NCI-H82 (cell line): ENCODE measurements at regions not wholly inside any gene's neighbourhood (a gene's known extent, or its start where the extent isn't known, plus 50 kb on each side); places are given as distances from the start of the nearest gene placed in this dataset.
"Not testable (repeated sequence)": the region's sequence is repeated elsewhere in the genome, so short reads cannot be mapped to it uniquely, and the experiment has no call there.

ENCODE experiments used
- DNase-seq: peaks from one replicate; lab custom pipeline; 2025; lab: John Stamatoyannopoulos, UW

DNA sequence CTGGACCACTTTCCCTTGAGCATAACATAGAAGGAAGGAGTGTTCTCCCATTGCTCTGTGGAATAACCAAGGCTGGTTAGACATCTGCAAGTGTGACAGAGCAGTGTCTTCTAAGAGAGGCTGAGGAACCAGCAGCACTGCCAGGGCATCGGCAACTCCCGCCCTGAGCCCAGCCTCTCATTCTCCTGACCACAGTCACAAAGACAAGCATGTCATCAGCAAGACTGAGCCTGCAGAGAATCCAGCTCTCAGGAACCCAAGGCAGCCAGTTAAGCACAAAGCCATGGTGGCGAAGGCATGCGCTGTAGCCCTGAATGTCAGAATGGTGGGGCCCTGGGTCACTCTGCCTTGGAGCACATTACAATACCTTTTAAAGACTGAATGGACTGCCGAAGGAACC is 253.9 kb downstream of the AGTPBP1 start:
- no peak for DNase-seq

DNA sequence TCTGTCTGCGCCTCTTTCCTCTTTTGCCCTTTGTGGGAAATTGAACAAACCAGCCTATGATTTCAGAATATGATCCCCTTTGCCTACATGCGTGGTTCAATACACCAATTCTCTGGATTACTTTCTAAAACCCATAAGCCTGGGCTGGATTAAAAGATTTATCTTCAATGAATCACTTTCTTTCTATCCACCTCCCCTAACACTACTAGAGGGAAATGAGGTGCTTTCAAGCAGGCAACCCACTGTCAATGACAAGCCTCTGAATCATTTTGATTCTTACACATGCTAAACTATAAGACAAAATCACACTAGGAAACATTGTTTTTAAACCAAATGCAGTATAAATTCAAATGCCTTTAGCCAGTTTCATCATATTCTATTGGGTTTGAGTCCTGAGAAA is 257.5 kb downstream of the AGTPBP1 start:
- DNase-seq: peak; percentile 65

DNA sequence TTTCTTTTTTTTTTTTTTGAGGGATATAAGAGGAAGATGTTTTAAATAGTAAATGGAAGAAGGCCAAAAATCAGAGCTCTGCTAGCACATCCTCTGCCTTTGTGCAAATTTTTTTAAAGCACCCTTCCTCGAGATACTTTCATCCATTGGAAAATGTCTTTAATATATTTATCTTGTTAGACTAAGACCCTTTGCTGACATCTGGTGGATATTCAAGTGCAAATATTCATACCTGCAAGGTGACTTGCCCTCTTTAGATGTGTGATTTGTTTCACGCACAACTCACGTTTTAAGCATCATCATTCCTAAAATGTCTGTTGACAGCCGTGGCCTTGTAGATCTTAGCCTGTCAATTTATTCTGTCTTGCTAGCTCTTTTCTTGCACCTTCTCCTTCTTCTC is 258.5 kb downstream of the AGTPBP1 start:
- DNase-seq: peak; percentile 5

DNA sequence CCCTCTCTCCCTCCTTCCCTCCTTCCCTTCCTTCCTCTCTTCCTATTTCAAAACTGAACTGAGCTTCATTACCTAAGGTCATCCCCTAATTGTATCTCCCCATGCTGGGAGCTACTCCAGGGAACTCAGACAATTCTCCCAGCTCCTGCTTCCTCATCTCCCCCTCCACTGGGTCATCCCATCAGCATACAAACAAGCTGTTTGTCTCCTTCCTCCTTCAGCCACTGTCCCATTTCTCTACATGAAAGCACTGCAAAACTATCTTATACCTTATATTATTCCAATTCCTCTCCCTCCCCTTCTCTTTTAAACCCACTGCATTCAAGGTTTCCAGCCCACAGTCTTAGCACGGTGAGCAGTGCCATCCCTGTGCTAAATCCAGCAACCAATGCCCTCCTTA is 262.4 kb downstream of the AGTPBP1 start:
- no peak for DNase-seq

DNA sequence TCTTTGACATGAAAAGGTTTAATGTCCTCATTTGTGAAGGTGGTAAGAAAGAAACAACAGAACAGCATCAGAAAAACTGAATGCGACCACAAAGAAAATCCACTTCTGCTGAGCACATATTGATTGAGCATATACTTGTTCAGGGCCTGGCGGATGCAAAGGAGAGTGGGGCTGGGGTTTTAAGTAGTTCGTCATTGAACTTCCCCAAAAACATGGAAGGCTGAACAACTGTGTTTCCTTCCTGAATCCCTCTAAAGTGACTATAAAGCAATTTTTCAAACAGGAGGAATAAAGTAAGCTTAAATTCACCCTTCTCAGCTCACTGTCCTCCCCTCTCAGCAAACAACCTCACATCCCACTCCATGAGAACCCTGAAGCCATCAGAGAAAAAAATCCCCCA is 262.9 kb downstream of the AGTPBP1 start:
- DNase-seq: no peak

DNA sequence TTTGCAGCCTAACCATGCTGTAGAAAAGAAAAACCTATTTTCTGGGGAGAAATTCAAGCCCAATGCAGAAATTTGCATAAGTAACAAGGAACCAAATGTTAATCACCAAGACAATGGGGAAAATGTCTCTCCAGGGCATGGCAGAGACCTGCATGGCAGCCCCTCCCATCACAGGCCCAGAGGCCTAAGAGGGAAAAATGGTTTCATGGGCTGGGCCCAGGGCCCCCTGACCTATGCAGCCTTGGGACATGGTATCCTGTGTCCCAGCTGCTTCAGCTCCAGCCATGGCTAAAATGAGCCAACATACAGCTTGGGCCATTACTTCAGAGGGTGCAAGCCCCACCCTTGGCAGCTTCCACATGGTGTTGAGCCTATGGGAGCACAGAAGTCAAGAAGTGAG is 266.9 kb downstream of the AGTPBP1 start:
- DNase-seq: not testable (repeated sequence)

DNA sequence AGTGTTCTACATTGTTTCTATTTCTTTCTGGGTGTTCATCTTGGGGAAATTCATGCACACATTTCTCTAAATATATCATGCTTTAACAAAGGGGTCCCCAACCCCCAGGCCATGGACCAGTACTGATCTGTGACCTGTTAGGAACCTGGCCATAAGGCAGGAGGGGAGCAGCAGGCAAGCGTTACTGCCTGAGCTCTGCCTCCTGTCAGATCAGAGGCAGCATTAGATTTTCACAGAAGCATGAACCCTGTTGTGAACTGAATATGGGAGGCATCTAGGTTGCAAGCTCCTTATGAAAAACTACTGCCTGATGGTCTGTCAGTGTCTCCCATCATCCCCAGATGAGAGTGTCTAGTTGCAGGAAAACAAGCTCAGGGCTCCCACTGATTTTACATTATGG is 270.0 kb downstream of the AGTPBP1 start:
- DNase-seq: no peak

DNA sequence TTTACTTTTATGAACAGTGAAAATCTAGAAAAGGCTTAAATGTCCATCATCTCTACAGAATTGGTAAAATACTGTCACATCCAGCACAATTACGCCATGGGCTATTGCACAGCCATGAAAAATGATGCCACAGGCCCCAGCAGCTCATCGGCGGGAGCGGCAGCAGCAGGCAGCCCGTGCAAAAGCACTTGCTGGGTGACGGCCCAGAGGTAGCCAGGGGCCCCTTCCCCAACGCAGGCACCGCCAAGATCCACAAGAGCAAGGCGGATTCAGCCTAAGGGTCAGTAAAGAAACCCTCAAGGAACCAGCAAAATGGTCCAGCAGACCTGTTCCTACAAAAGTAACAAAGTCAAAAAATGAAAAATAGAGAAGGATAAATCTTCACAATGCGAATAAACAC is 272.7 kb downstream of the AGTPBP1 start:
- no peak for DNase-seq

DNA sequence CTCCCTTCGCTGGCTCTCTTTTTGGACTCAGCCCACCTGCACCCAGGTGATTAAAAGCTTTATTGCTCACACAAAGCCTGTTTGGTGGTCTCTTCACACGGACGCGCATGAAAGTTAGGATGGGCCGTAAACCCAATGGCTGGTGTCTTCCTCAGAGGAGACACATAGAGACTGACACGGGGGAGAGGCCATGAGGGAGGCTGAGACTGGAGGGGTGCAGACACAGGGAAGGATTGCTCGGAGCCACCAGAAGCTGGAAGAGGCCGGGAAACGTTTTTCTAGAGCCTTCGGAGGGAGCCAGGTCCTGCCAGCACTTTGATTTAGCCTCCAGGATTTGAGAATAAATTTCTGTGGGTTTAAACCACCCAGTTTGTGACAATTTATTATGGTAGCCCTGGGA is 274.9 kb downstream of the AGTPBP1 start:
- DNase-seq: no peak

DNA sequence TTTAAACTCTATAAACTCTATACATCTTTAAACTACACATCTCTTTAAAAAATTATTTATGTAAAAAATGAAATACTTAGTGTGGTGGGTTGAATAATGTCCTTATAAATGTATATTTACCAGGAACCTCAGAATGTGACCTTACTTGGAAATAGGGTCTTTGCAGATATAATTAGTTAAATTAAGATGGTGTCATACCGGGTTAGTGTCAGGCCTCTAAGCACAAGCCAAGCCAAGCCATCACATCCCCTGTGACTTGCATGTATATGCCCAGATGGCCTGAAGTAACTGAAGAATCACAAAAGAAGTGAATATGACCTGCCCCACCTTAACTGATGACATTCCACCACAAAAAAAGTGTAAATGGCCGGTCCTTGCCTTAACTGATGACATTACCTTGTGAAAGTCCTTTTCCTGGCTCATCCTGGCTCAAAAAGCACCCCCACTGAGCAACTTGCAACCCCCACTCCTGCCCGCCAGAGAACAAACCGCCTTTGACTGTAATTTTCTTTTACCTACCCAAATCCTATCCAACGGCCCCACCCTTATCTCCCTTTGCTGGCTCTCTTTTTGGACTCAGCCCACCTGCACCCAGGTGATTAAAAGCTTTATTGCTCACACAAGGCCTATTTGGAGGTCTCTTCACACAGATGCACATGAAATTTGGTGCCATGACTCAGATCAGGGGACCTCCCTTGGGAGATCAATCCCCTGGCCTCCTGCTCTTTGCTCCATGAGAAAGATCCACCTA is 283.5 kb downstream of the AGTPBP1 start:
- DNase-seq: not testable (repeated sequence)

DNA sequence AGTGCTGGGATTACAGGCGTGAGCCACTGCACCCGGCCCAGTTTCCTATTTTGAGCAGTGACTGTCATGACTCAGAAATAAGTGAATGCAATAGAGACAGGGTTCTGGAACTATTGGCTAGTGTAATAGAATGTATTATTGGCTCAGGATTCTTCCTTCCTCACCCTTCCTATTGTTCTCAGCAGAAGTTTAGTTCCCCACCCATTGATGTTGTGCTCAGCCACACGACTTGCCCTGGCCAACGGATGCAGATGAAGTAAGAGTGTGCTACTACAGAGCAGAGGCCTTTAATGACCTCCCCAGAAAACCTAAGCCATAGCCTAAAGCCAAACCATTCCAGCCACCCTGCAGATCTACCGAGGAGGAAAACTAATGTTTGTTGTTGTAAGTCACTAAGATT is 287.9 kb downstream of the AGTPBP1 start:
- DNase-seq: no peak

DNA sequence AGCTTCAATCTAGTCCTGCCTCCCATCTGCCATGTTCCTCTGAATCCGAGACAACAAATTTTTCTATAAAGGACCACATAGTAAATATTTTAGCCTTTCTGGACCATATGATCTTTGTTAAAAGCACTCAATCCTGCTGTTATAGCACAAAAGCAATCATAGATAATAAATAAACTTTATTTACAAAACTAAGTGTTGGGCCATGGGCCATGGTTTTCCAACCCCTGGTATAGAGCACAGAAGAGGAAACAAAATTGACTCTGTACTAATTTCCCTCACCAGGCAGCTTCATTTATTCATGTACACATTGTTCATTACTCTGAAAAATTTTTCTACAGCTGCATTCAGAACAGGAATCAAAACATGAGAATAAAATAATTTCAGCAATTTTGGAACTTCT is 288.9 kb downstream of the AGTPBP1 start:
- no peak for DNase-seq

DNA sequence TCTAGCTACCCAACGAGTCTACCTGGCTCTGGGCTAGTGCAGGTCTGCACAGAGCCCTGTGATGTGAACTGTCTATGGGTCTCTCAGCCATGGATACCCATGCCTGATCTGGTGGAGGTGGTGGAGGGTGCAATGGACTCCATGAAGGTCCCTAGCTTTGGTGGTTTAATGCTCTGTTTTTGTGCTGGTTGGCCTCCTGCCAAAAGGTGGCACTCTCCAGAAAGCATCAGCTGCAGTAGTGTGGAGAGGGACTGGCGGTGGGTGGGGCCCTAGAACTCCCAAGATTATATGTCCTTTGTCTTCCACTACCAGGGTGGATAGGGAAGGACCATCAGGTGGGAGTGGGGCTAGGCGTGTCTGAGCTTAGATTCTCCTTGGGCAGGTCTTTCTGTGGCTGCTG is 290.1 kb downstream of the AGTPBP1 start:
- peak; percentile 32 for DNase-seq

DNA sequence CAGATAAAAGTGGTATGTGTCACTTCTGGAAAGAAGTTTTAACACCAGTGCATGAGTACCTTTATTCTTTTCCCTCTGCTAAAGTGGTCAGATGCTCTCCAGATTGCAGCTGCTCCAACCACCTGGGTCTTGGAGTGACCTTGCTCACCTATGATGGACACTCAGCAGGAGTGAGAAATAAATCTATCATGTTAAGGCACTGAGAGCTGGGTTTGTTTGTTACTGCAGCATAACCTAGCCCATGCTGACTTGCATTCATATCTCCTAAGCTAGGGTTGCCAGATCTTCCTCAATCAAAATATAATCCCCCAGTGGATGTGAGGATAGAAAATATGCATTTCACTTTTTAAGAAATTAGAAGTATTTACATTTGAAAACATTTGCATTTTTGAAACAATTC is 295.9 kb downstream of the AGTPBP1 start:
- no peak for DNase-seq

DNA sequence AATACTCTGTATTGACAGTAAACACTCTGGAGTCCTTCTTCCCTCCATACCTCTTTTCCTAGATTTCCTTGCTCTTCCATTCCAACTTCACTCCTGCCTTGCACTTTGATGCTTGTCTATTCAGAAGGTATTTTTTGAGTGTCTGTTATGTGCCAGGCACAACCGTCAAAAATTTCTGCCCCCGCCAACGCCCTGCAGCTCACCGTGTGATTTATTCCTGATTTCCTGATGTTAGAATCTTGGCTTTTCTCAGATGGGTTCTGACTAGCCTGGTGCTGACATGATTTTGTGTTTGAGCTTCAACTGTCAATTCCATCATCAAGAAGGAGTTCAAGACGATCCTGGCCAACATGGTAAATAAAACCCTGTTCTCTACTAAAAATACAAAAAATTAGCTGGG is 297.5 kb downstream of the AGTPBP1 start:
- DNase-seq: no peak

DNA sequence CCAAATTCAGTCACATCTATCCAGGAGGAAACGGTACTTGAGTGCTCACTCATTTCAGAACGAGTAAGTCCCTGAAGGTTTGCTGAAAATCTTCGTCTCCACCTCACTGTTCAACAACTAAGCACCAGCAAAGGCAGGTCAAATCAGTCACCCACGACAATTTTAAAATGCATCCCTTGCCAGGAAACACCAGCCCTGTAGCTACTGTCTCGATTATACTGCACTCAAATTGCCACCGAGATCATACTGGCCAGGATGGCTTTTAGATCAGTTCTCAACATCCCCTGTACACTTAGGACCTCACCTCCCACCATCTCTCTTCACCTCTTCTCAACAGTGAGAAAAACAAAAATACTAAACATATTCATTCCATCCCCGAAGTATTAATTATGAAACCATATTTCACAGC is 298.6 kb downstream of the AGTPBP1 start:
- no peak for DNase-seq

DNA sequence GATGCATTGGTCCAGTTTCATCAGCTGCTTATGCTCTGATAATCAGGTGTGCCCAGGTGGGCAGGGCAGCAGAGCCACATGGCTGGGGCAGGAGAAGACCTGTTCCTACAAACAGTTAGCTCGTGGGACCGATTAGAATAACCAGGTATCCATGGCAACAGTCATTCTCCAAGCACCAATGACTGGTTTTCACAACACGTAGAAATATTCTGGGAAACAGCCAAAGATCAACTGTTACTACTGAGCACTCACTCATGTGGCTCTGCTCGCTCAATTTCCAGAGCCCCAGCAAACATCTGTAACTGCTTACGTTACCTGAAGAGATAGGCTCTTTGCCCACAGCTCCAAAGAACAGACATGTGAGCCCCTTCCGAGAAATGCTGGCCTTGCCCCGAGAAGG is 302.0 kb downstream of the AGTPBP1 start:
- no peak for DNase-seq

DNA sequence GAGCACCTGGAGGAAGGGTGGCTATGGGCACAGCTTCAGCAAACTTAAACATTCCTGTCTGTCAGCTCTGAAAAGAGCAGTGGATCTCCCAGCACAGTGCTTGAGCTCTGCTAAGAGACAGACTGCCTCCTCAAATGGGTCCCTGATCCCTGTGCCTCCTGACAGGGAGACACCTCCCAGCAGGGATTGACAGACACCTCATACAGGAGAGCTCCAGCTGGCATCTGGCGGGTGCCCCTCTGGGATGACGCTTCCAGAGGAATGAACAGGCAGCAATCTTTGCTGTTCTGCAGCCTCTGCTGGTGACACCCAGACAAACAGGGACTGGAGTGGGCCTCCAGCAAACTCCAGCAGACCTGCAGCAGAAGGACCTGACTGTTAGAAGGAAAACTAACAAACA is 307.8 kb downstream of the AGTPBP1 start:
- DNase-seq: not testable (repeated sequence)

DNA sequence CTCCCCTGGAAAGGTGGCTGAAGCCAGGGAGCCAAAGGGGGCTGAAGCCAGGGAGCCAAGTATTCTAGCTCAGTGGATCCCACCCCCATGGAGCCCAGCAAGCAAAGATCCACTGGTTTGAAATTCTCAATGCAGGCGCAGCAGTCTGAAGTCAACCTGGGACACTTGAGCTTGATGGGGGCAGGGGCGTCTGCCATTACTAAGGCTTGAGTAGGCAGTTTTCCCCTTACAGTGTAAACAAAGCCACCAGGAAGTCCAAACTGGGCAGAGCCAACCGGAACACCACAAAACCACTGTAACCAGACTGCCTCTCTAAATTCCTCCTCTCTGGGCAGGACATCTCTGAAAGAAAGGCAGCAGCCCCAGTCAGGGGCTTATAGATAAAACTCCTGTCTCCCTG is 308.2 kb downstream of the AGTPBP1 start:
- DNase-seq: not testable (repeated sequence)

DNA sequence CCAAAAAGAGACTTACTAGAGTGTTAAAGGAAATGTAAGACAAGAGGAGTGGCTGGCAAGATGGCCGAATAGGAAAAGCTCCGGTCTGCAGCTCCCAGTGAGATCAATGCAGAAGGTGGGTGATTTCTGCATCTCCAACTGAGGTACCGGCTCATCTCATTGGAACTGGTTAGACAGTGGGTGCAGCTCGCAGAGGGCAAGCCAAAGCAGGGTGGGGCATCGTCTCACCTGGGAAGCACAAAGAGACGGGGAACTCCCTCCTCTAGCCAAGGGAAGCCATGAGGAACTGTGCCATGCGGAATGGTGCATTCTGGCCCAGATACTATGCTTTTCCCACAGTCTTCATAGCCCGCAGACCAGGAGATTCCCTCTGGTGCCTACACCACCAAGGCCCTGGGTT is 308.7 kb downstream of the AGTPBP1 start:
- DNase-seq: no peak

DNA sequence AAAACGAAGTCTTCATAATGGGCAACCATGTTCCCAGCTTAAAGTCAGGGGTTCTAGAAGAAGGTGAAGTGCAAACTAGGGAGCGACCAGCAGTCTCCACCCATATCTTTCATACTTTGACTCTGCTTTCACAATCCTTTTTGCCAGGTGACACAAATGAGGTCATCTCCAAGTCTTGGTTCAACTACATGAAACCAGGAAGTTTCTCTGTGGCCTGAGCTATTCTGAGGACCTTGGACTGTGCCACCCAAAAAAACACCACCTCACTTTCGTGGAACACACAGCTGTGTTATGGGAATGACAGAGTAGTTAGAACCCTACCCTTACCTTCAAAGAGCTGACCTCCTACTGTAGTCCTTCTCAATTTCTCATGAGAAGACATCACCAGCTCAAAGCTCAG is 309.2 kb downstream of the AGTPBP1 start:
- DNase-seq: no peak

DNA sequence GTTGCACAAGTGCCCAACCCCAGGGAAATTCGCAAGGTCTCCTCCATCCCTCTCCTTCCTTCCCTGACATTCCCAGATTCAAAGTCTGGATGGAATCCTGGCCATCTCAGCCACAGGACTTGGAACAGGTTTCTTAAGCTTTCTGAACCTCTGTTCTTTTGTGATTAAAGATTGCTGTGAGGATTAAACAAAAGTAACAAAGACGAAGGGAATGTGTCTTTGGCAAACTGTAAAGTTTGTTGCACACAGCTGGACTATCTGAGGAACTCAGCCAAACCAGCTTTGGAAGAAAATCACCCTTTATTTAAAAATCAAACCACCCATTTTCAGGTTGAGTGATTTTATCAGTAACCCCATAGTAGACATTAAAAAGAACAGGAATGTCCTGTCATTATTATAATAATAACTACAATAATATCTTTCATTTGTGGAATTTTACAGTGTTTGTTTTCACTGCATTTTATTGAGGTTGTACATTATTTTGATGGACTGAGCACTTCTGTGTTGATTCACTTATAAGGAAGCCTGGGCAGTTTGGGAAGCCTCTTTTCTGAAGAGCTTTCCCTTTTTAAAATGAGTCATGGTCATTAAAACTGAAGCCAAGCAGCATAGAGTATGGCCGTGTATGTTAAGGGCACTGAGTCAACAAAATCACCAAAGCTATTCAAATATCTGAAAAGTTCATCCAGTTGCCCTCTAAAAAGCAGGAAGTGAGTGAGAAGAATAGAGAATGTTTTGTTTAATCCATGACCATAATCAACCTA is 310.2 kb downstream of the AGTPBP1 start:
- no peak for DNase-seq

DNA sequence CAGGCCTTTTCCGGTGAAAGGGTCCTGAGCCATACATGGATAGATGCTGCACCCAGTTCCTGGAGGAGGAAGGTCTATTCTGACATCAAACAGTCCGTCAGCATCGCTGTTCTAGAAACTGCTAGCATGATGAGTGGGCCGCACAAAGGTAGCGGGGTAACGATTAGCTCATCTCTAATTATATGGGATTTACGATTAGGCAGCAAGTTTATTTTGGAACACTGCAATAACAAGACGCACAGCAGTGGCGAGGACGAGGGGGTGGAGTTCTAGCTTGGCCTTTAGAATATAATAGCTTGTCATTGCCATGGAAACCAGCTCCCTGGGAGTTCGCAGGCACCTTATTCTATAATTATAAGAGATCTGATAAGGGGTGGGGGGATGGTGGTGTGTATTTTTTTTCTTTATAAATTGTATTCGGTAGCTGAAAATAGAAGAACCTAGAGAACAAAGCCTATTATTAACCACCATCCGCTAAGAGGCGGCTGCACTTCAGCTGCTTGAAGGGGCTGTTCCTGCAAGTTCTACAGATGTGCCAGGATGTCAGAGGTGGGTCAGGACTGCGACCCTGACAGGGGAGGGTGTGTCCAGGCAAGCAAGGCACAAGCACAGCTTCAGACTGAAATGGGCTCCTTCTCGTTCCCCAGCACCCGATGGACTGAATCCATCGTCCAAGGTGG is 311.0 kb downstream of the AGTPBP1 start:
- DNase-seq: no peak
